GM18526 (cell line): ENCODE measurements at regions not wholly inside any gene's neighbourhood (a gene's known extent, or its start where the extent isn't known, plus 50 kb on each side); places are given as distances from the start of the nearest gene placed in this dataset.

Experiments
- POLR2A ChIP-seq: IDR thresholded peaks from 3 replicates; pipeline ENCODE4 v1.6.1; 2011; ENCODE audit not compliant: insufficient read length; ENCODE audit errors: extremely low read depth

DNA sequence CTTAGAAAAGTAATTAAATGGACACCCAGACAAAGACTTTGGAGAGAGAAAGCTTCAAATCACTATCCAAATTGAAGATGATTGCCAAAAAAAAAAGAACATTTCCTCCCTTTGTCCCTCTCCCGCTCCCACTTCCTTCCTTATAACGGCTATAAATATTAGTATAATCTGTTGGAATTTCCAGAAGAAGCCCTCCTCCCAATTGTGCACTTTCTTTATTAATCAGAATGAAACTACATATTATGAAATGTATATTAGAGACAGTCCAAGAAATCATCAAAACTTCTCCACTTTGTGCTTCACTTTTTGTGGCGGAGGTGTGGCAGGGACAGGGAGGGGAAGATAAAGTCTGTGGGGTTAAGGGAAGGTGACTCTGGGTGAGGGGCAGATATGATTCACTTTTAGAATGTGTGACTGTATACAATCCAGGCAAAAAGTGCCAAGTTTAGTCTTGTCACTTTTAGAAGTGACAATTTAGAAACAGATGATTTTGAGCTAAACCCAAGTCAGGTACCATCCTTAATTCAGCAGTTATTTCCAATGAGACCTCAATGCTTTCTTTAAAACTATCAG, 195.0 kb upstream of the MARCKS start:
- TF ChIP-seq POLR2A: no peak

DNA sequence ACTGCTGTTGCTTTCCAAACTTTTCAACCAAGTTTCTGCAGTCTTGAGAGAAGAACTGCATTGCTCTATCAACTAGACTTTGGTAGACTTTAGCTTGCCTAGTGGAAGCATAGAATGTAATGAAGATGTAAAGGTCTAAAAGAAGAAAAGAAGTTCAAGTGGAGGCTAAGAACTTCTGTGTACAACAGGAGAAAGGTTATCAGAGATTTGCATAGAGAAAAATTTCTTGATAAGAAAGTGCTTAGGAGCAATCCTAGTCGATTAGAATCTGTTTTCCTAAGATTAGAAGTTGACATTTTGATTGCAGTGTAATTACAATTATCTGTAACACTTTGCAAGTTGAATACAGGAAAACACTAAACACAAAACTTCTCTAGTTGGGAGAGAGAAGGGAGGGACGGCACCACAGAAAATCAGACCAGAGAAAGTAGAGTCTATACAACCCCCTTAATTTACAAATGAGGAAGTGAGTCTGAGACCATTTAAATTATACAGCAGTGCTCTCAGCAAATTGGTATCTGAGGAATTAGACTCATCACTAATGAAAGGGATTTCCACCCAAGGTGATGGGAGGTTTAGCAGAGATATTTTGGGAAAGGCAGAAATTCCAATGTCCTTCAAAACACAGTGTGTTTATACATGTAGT, 194.3 kb upstream of the MARCKS start:
- no peak for TF ChIP-seq POLR2A

DNA sequence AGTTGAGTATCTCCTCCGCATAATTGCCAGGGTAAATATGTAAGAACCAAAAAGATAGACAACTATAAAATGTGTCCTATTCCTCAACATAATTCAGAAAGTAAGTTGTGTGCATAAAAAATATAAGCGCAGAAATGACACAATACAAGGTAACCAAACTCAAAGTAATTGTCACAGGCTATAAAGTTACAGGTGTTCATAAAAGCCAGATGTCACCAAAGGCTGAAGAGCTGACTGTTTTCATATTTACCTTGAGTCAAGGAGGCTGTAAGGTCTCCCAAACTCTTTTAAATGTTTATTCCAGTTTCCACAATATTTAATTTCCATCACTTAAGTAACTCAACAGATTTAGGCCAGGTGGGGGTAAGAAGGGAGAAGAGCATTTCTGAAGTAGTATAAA, 192.2 kb upstream of the MARCKS start:
- TF ChIP-seq POLR2A: no peak

DNA sequence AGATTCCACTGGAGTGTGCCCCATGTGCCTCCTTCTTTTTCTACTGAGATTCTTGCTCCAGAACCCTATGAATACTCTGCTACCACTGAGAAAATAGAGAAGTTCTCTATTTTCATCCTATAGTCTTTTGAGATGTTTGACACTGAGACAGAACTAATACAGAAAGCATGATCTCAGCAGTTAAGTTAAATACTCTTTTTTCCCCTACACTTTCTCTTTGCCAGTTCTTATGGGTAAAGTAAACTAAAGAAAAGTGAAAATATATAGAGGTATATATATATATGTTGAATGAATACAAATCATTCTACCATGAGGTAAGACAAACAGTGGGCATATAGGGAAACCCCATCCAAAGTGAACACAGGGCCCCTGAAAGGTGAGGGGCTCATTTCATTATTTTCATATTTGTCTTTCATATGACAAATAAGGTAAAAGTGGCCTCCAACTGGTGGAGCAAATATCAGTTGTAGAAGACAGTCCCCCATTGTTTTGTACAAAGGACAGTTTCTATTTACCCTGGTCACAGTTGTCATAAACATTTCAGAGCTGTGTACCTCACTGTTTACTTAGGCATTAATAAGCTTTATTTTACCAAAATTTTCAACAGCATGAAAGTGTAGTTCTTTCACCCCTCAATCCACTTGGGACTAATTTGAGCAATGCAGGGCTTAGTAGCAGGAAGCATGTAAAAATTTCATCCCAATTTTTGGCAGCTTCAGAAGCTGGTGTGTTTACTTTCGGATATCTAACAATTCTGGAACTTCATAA, 188.3 kb upstream of the MARCKS start:
- no peak for TF ChIP-seq POLR2A

DNA sequence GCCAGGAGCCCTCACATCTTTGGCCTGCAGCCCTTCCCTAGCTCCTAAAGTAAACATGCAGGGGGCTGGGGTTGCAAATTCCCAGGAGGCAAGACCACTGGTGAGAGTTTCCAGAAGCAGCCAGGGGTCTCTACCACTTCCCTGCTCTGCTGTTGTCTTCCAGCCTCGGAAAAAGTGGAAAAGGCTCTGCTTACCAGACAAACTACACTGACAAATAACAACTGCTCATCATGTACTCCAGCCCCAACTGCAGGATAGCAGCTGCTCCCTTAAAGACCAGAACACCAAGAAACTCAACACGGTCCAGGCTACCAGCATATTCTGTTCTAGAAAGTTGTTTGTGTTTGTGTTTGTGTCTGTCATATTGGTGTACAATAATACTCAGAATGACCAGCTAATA, 187.5 kb upstream of the MARCKS start:
- TF ChIP-seq POLR2A: no peak

DNA sequence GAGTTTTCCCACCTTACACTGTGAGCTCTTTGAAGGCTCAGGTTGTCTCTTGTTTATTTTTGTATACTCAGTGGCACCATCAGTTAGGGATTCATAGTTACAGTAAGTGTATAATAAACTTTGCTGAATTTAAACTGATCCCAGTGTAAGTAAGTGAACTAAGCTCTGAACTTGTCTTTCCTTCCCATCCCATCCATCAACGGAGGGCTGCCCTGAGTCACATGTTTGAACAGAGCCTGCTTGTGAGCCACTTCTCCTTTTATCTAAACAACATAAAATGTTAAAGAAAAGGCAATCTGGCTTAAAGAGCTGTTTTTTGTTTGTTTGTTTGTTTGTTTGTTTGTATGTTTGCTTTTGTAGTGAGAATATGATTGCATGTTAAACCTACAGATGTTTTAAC, 185.7 kb upstream of the MARCKS start:
- TF ChIP-seq POLR2A: no peak

DNA sequence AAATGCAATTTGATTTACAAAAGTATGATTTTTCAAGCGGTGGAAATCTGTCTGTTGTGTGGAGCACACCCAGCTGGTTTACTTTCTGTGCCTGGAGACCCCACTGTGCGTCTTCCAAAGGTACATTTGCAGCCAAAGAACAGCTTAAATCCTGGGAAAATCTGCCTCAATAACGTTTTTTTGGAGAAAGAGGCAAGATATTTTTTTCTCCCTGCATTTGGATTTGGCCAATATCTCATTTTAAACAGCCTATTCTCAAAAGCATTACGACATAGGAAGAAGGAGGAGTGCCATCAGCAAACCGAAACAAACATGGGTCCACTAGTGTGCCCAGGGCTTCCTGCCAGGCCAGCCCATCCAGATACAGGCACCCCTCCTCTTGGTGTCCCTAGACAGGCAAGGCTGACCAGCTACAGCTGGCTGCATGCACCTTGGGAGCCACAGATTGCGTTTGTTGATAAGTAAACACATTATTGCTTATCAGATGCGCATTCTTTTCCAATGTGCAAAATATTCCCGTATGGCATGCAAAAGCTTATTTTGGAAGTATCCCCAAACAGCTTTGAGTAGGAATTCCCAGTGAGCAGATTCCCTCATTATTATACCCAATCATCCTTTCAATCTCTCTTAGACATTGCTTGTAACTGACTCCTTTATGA, 184.5 kb upstream of the MARCKS start:
- no peak for TF ChIP-seq POLR2A

DNA sequence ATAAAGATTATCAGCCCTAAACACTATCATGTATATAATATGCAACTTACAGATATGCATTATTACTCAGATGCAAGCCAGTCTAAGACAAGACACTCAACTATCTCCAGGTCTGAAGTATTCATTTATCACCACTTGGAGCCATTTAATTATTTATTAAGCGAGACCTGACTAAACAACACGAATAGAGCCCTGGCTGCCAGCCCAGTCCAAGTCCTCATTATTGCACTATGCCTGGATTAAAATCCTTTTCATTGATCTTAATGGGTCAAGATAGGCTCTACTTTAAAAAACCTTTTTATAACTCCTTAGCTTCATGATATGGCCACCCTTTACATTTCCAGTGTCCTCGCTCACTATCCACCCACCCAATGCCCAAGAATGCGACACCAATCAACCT, 183.1 kb upstream of the MARCKS start:
- no peak for TF ChIP-seq POLR2A

DNA sequence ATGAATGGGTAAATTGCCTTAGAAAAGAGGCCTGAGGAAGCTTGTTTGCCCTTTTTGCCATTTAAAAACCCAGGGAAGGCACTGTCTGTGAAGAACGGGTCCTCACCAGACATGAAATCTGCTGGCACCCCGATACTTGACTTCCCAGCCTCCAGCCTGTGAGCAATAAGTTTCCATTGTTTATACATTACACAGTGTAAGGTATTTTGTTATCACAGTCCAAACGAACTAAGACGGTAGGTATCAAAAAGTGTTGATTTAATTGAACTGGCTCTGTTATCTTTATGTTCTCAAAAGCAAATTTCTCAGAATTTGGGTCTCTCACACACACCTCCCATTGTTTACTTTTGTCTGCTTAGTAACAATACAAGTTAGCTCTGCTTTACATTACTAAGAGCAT, 181.1 kb upstream of the MARCKS start:
- no peak for TF ChIP-seq POLR2A

DNA sequence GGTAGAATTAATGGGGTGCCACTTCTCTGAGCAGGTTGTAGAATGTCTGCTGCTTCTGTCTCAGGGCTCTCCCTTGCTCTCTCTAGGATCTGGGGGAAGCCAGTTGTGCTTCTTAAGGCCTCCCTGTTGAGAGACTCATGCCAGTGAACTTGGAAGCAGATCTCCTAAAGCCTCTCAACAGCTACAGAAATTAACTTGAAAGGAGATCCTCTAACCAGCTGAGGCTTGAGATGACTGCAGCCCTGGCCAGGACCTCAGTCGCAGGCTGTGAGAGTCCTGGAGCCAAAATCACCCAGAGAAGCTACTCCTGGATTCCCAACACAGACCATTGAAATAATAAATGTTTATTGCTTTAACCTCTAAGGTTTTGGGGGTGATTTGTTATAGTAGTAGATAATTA, 180.2 kb upstream of the MARCKS start:
- TF ChIP-seq POLR2A: no peak

DNA sequence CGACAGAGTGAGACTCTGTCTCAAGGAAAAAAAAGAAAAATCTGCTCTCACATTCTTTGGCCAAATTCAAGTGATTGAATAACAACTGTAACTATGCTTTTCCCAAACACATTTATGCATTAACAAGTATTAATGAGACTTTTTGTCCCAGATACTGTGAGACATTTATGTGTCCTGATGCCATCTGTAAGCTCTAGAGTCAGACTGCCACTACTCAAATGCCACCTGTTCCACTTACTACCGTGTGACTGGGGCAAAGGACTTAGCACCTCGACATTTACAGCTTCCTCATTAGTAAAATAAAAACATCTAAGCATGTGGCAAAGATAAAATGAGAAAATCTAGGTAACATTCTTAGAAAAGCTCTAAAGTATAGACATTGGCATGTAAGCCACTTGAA, 178.1 kb upstream of the MARCKS start:
- no peak for TF ChIP-seq POLR2A

DNA sequence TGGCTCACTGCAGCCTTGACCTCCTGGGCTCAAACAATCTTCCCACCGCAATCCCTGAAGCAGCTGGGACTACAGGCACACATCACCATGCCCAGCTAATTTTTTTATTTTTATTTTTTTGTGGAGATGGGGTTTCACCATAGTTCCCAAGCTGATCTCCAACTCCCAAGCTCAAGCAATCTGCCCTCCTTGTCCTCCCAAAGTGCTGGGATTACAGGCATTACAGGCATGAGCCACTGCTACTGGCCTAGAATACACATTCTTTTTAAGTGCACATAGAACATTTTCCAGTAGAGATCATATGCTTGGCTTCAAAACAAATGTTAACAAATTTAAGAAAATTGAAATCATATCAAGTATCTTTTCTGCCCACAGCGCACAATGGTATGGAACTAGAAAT, 176.8 kb upstream of the MARCKS start:
- no peak for TF ChIP-seq POLR2A

DNA sequence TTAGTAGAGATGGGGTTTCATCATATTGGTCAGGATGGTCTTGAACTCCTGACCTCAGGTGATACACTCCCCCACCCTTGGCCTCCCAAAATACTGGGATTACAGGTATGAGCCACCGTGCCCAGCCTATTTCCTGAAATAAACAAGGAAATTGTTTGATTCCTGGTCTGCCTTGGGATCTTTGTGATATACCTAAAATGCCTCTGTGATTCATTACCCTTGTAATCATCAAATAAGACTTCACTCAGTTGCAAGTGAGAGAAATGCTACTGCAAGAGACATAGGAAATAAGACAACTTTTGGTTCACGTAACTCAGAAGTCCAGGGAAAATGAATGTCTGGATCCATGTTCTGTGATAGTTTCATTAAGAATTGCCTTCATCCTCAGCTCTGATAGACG, 173.2 kb upstream of the MARCKS start:
- no peak for TF ChIP-seq POLR2A

DNA sequence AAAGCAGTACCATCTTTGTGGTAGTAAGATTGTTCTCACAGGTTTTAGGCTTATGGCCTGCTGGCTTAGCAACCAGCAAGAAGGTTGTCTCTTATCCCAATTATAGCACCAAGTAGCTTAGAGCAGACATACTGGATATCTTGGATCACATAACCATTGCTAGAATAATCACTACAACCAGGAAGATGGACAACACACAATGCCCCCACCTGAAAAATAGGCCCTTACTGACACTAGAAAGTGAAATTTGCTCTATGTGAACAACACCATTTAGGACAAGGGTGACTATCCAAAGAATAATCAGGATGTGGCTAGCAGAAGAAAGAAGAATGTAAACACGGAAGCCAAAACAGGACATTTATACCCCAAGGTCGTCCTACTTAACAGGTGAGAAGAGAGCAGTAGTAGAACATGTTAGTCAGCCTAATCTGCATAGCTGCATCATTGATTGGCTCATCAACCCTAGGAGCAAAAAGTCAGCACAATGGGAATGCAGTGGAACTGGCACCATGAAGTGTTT, 172.7 kb upstream of the MARCKS start:
- TF ChIP-seq POLR2A: no peak

DNA sequence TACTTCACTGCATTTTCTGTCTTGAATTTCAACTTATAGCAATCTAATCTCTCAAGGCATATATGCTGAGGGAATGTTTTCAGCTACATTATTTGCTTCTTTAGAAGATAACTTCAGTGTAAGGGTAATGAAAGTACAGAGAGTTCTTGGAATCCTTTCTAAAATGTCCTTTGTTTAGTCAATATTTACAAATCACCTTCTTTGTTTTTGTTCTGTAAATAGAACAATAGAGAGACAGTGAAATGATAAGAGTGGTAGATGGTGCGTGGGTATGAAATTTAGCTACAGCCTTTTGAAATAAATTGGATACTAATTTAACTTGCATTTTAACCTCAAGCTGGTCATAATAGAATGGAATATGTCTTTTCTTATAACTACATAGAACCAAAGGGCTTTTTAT, 171.1 kb upstream of the MARCKS start:
- no peak for TF ChIP-seq POLR2A
